ENCODE measurements at regions not wholly inside any gene's neighbourhood (a gene's known extent, or its start where the extent isn't known, plus 50 kb on each side); places are given as distances from the start of the nearest gene placed in this dataset.

DNA sequence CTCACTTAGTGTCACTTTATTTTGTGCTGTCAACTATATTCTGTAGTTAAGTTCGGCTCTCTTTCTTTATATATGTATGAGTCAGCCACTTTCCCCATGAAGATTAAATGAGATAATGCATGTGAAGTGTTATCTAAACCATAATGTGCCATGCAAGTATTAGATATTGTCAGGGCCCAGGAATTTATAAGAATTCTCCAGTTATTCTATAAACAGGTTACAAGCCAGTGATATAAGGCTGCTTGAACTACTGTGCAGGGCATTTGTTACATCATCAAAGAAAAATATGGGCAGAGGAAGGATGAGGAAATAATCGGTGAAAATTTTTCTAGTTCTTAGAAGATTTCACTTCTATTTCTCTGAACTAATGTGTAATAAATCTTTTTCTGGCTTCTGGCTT lies 1049.0 kb upstream of the NR2F2 start:
- no peak for DNase-seq (ENCODE audit: low read depth in 3 of 3)

GRCh38 chr15:95284492-95284891 lies 1046.0 kb upstream of the NR2F2 start:
- DNase-seq (ENCODE audit: low read depth in 3 of 3): no peak

DNA sequence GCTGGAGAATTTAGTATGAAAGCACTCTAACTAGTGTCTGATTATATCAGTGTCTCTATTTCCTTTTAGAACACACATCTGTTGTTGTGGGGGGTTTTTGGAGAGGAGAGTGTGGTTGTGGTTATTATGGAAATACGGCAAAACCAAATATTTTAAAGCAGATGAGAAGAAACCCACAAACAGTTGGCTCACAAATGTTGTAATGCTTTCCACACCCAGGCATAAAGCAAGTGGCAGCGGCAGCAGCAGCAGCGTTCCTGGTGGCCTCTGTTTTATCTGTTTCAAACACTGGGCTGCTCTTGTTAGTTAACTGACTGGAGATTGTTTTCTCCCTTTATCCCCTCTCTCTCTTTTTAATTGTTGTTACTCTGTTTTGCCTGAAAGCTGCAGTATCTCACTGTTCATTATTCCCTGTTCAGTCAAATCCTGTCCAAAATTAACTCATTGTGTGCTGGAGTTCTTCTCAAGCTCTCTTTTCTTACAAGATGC lies 1045.5 kb upstream of the NR2F2 start:
- DNase-seq (ENCODE audit: low read depth in 3 of 3): no peak

GRCh38 chr15:95286352-95286880 lies 1044.1 kb upstream of the NR2F2 start:
- DNase-seq (ENCODE audit: low read depth in 3 of 3): no peak

DNA sequence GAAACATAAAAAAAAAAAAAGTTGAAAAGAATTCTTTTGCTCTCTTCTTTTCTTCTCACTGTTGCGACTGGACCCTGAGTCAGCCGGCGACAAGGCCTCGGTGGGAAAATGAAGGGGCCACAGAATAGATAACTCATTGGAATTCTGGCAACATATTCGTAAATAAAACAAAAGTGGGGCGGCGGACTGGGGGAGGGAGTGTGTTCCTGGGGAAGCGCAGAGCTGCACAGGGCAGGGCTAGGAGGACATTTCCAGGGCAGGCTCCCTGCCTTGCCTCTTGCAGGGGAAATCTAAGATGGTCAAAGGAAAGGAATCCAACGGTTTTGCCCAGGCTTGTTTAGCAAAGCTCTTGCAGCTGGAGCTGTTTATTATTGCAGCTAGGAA lies 1042.8 kb upstream of the NR2F2 start:
- no peak for DNase-seq (ENCODE audit: low read depth in 3 of 3)

DNA sequence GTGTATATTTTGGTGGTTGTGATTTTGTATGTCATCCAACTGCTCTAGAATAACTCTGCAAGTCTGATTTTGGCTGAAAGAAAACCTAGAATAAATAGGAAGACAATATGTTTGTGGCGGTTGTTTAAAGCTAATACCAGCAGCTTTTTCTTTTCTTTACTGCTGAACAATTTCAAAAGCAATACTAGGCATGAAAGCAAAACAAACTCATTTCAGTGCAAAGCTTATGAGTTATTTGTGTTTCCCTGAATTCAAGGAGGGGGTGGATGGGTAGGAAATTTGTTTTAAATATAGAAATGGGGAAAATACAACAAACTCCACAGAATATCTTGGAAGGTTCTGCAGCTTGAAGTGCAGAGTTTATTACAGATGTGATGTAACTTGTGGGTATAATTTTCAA lies 1041.9 kb upstream of the NR2F2 start:
- no peak for DNase-seq (ENCODE audit: low read depth in 3 of 3)

DNA sequence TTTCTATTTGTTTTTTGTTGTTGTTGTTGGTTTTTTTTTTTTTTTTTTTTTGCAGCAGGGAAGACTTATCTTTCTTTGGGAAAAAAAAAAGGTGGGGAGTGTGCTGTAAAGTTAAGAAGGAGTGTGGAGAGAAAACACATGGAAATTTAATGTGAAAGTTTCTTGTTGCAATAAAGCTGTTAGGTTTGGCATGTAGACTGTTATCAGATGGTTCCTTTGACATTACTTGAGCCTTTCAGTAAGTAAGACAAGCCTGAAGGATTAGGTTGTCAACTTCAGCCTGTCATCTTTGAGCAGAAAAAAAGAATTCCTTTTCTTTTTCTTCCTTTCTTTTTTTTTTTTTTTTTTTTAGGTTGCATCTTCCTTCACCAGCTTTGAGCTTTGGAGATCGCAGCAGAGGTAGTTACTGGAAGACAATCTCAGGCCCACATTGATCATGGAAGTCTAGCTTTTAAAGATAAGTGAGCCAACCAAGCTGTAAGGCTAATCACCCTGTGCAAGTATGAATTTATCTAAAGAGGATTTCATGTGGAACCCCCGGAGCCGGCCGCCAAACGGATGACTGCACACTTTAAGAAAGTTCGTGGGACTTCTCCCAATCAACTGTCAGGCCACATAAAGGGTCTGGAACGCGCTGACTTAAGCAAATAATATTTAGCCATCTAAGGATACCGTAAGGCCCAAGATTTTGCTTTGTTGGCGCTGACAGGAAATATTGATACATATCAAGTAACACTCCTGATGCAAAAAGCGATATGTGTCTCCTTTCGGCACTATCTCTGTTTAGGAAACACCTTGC lies 1040.1 kb upstream of the NR2F2 start:
- no peak for DNase-seq (ENCODE audit: low read depth in 3 of 3)

DNA sequence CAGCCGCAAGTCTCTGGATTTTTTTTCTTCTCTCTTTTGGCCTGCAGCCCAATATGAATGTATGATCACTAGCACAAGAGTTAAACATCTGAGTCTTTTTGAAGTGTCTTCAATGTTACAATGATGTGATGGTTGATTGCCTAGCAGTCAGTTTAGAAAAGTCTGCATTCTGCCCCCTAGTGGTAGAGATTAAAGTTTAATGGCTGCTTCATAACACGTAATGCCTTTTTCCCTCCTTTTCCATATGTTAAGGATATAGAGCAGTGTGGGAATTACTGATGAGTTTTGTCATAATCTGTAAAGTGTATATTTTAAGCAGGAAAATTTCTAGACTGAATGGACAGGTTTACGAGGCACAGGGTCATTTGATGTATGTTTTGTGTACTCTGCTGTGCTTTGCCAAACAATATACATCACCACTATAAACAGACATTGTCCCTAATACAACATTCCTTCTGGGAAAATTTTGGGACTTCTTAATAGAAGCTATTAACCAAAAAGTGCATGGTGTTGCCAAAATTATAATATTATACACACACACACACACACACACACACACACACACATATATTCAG lies 1038.5 kb upstream of the NR2F2 start:
- no peak for DNase-seq (ENCODE audit: low read depth in 3 of 3)

- no peak for DNase-seq (ENCODE audit: low read depth in 3 of 3)
Observed at GRCh38 chr15:95292785-95293450, 1037.6 kb upstream of the NR2F2 start.

DNA sequence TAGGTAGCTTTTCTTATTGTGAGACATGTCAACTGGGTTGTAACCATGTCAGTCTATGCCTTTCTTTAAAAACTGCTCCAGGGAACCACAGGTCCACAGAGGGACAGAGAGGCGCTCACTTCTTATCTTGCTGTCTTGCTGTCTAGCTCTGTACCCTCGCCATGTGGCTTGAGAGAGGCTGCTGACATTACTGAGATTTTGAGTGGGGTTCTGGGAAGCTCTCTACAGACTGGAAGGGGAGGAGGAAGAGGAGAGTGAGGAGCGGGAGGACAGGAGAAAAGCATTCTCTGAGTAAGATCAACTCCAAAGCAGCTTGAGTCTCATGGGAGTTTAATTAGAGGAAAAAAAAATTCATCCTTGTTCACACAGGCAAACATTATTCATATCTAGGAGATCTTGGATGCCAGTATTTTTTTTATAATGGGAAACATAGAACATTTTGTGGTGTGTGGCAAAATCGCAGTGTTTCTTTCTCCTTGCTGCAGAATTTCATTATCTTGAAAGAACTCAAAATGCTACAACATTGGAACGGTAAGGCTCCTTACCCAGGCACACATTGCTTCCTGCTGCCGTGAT lies 1037.0 kb upstream of the NR2F2 start:
- no peak for DNase-seq (ENCODE audit: low read depth in 3 of 3)

GRCh38 chr15:95295363-95295762 lies 1035.1 kb upstream of the NR2F2 start:
- DNase-seq (ENCODE audit: low read depth in 3 of 3): no peak

DNA sequence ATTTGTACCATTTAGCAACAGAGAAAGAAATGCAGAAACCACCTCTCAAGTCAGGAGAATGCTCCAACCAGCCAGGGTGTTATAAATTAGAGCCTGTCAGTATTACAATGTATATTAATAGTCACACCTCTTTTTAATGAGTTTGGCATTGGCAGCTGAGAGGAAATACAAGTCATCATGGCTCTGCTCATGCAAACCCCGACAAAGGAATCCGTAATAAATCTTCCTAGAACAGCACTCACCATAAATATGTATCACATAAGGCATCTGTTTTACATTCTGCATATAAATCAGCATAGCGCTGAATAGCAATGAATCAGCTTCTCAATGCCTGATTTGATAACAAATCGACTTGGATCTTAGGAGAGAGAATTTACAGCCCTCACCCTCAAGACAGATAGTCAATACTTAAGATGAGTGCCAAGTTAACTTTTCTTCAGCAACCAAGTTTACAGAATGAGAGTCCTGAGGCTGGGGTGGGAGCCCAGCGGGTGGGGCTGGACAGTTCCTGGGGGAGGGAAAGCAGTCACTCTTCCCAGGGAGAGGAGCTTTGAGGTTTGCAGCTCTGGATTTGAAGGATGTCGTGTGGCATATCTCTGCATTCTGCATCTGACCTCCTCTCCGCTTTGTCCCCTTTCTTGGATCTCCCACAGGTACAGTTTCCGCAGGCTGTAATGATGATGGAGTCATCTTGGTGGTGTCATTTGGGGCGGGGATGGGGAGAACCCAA lies 1034.4 kb upstream of the NR2F2 start:
- no peak for DNase-seq (ENCODE audit: low read depth in 3 of 3)

- DNase-seq (ENCODE audit: low read depth in 3 of 3): no peak
Observed at GRCh38 chr15:95296643-95297042, 1033.9 kb upstream of the NR2F2 start.

DNA sequence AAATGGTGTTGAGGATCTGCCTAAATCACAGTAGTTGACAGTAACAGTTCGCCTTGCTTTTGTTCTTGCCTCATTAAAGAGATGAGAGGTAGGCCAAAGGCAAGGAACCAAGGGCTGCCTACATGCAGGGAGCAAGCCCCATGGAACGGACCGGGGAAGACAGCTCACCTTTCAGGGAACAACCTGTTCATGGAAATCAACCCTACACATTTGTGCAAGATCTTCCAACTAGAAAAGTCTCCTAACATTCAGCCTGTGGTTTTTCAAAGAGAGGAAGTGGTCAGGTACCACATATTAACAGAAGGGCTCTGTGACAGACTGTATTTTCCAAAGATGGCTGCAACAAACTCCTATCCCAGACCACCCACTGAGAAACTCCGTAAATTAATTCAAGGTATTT lies 1031.8 kb upstream of the NR2F2 start:
- no peak for DNase-seq (ENCODE audit: low read depth in 3 of 3)

GRCh38 chr15:95300958-95301357 lies 1029.5 kb upstream of the NR2F2 start:
- no peak for DNase-seq (ENCODE audit: low read depth in 3 of 3)

DNA sequence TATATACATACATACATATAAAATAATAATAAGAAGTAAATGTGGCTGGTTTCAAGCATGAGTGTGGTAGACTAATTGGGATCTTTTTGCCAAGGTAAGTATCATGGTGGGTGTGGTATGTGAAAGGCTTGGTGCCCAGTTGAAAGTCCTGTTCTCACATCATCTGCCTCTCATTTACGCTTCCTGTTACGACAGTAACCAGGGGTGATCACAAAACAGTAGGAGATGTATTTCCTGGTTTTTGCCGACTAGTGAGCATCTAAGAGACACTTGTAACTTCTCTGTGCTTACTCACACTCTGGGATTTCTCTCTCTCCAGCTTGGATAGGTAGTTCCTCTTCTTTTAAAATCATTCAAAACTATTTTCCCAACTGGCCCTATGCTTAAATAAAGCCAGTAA lies 1028.3 kb upstream of the NR2F2 start:
- DNase-seq (ENCODE audit: low read depth in 3 of 3): no peak

DNA sequence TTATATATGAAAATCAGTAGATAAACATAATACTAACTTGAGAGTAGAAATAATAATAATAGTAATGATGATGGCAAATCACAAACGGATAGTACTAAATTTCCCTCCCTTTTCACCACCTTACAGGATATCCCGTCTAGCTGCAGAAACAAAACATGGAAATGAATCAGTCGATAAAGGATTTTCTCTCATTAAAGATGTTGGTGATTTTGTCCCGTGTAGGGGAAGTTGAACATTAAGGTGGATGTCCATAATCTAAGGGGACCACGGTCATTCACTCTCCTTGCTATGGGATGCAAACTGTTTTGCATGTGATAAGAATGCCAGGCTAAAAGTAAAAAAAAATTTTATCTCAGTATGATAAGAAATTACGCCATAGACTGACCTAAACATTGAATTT lies 1027.7 kb upstream of the NR2F2 start:
- no peak for DNase-seq (ENCODE audit: low read depth in 3 of 3)

DNA sequence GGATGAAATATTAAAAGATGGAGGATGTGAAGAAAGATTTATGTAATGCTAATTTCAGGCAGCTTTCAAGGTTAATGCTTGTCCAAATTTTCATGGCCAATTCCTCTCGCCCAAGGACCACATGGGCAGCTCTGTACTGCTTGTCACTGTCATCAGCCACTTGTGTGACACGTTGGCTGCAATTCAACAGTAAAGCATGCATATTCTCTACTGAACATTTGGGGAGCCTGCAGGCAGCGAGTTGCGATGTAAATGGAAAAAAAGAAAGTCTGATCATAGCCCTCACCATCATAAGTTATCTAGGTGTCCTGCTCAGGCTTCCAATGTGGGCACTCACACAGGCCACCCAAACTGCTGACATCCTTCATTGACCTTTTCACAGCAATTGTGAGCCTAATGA lies 1026.8 kb upstream of the NR2F2 start:
- no peak for DNase-seq (ENCODE audit: low read depth in 3 of 3)

DNA sequence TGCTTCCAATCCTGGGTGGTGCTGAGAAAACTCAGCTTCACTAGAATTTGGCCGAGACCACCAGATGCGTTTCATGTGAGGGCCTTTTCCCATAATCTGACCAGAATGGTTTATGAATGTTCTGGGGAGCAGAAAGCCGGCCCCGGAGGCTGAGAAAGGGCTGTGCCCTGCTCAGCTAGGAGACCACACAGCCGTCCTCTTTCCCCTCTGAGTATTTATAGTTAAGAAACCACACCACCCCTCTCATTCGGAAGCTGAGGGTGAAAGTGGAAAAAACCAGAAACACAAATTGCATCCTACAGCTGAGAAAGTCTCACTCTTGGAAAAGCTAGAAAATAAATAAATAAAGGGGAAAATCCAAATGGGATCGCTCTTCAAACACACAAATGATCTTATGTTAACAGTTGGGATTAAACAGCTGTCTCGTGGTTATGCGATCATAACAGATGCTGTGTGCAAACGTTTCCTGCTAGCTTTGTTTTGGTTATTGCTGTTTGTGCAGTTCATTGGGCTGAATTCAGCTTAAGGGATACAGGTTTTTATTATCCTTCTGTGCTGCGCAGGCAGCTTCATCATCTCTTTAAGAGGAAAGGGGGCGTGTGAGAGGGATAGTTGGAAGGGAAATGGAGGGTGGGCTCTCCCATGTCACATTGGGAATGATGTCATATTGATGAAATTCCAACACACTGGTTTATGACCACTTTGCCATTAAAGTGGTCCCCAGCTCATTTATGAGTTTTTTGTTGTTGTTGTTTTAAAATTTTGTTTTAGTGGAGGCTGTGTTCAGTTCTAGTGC lies 1026.2 kb upstream of the NR2F2 start:
- DNase-seq (ENCODE audit: low read depth in 3 of 3): no peak

GRCh38 chr15:95304947-95305400 lies 1025.5 kb upstream of the NR2F2 start:
- DNase-seq (ENCODE audit: low read depth in 3 of 3): no peak

- DNase-seq (ENCODE audit: low read depth in 3 of 3): no peak
Observed at GRCh38 chr15:95307115-95307514, 1023.4 kb upstream of the NR2F2 start.

Data from stimulated activated CD4-positive, alpha-beta T cell treated with anti-CD3 and anti-CD28 coated beads, TNF-alpha, amount 100 ng/mL, for 48 hours (primary cell).